Stimulated activated naive CD8-positive, alpha-beta T cell treated with anti-CD3 and anti-CD28 coated beads, Interleukin-15, amount 100 ng/mL, for 72 hours (primary cell): ENCODE measurements at regions not wholly inside any gene's neighbourhood (a gene's known extent, or its start where the extent isn't known, plus 50 kb on each side); places are given as distances from the start of the nearest gene placed in this dataset.
"Not testable (repeated sequence)": the region's sequence is repeated elsewhere in the genome, so short reads cannot be mapped to it uniquely, and the experiment has no call there.

Source experiments
- ATAC-seq: fragments of 150-1000 bp; cut with Tn5 transposase; 2 replicates; pipeline ENCODE4 v1.10.0; 2021; ENCODE audit warnings: mild to moderate bottlenecking, moderate library complexity
- DNase-seq, 2 donors: peaks; one replicate each; pipeline ENCODE4 v3.0.0; 2021 to 2022
- H3K27ac Mint-ChIP-seq, 2 donors: one replicate each; pipeline ENCODE4 v1.8.0; 2022; ENCODE audit warnings: mild to moderate bottlenecking in 2 of 2, mixed read lengths in 2 of 2, moderate library complexity in 2 of 2
- H3K27me3 Mint-ChIP-seq: one replicate; pipeline ENCODE4 v1.8.0; 2022; ENCODE audit warnings: mixed read lengths
- H3K4me1 Mint-ChIP-seq: one replicate; pipeline ENCODE4 v1.8.0; 2022; ENCODE audit warnings: mild to moderate bottlenecking, mixed read lengths
- H3K4me3 Mint-ChIP-seq, 2 donors: one replicate each; pipeline ENCODE4 v1.8.0; 2022; ENCODE audit warnings: mild to moderate bottlenecking in 2 of 2, mixed read lengths in 2 of 2, moderate library complexity in 1 of 2
- H3K9me3 Mint-ChIP-seq, 2 donors: one replicate each; pipeline ENCODE4 v1.8.0; 2022; ENCODE audit warnings: mixed read lengths in 2 of 2

DNA sequence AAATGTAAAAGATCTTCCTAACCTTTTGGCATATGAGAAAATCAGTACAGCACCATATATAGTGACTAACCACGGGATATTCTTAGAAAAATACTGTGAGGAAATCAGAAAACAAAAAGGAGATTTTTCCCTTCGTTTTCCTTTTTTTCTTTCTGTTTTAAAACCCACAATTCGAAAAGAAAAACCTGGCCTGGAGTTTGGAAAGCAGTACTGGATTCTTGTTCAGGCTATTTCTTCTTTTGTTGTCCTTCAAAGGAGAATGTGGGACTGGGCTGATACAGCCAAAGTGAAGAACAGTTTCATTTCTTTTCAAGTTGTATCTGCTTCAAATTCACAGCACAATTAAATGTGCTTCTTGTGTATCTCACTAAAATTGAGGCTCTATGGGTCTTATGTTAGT lies 156.8 kb upstream of the PHYHIPL start:
- no peaks in the 10 kb centered on the region for H3K4me1 Mint-ChIP-seq
- ATAC-seq: no peak
- no peak overlapping the region for H3K4me3 Mint-ChIP-seq
- H3K27ac Mint-ChIP-seq: no peak overlapping the region
- no peak for DNase-seq
- H3K27me3 Mint-ChIP-seq: peaks cover 7% of the 10 kb centered on the region
- no peaks in the 10 kb centered on the region for H3K9me3 Mint-ChIP-seq

DNA sequence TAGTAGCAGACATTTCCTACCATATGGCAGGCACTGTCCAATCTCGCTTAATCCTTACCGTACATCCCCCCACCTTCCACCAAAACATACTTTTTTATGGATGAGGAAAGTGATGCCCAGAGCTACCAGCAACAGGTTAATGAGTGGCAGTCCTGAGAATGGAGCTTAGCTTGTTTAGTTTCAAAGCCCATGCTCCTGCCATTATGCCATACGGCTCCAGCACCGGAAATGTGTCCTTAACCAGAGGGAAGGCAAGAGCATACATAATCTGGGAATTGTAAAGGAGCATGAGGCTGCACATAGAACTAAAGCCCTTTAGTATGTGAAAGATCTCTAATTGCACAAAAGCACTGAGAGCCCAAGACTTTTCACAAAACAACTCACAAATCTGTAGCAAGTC lies 155.9 kb upstream of the PHYHIPL start:
- Mint-ChIP-seq H3K27ac (no peak overlapping the region), H3K4me1 (no peaks in the 10 kb centered on the region), H3K9me3 (peaks cover 0 to 2% of the 10 kb centered on the region in 2 donors), H3K27me3 (peaks cover 7% of the 10 kb centered on the region), H3K4me3 (no peak overlapping the region)
- DNase-seq (no peak), ATAC-seq (no peak)

DNA sequence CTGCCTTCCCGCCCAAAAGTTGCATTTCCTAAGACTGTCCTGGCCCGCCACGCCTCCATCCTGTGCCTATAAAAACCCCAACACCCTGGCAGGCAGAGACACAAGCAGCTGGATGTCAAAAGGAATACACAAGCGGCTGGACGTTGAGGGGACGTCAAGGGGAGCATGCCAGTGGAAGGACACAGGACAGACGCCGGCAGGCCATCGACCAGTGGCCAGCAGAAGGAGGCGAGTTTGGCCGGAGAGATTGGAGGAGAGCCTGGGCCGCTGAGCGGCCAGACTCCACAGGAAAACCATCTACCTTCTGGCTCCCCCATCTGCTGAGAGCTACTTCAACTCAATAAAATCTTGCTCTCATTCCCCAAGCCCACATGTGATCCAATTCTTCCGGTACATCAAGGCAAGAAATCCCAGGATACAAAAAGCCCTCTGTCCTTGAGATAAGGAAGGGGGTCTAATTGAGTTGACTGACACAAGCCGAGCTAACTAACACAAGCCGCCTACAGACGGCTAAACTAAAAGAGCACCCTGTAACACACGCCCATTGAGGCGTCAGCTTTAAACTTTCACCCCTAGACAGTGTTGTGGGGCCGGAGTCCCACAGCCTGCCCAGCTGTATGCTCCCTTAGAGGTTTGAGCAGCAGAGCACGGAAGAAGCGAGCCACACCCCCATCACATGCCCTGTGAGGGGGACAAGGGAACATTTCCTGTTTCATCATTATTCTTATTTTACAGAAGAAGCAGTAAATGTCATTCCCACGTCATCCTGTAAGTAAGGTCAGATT lies 150.3 kb upstream of the PHYHIPL start:
- Mint-ChIP-seq H3K27ac (no peak overlapping the region), H3K27me3 (peaks cover 7% of the 10 kb centered on the region), H3K4me1 (no peaks in the 10 kb centered on the region), H3K9me3 (peaks cover 4 to 17% of the 10 kb centered on the region in 2 donors), H3K4me3 (no peak overlapping the region)
- ATAC-seq (no peak), DNase-seq (no peak)

DNA sequence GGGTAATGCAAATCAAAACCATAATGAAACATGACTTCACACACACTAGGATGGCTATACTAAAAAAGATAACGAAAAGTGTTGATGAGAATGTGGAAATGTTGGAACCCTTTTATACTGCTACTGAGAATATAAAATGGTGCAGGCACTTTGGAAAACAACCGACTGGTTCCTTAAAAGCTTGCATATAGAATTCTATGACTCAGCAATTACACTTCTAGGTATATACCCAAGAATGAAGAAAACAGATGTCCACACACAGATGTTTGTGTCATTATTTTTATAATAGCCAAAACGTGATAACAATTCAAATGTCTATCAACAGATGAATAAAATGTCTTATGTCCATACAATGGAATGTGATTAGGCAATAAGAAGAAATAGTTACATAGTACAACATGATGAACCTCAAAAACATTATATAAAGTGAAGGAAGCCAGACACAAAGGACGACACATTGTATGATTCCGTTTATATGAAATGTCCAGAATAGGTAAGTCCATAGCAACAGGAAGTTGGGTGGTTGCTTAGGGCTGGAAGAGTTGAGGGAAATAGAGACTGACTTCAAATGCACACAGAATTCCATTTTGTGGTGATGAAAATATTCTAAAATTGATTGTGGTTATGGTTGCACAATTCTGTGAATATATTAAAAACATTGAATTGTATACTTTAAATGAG lies 148.3 kb upstream of the PHYHIPL start:
- Mint-ChIP-seq H3K9me3 (peaks cover 4 to 17% of the 10 kb centered on the region in 2 donors), H3K27me3 (peaks cover 7% of the 10 kb centered on the region), H3K27ac (no peak overlapping the region), H3K4me3 (no peak overlapping the region), H3K4me1 (no peaks in the 10 kb centered on the region)
- DNase-seq: no peak
- ATAC-seq: no peak

DNA sequence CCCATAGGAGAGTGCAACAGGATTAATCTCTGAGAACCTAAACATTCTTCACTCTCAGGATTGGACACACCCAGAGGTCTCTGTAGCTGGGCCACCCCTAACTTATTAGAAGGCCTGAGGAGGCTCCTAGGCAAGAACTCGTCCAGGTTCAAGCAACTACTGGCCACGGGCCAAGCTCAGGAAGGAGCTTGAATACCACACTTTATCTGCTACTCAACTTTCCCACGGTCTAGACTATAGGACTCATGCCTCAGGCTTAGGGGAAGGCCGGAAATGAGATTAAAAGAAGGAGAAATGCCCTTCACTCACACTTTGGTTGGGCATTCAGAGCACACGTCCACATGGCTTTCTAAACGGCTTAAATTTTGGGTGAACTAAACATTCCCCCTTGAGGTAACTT lies 142.8 kb upstream of the PHYHIPL start:
- peaks cover 4 to 7% of the 10 kb centered on the region in 2 donors for H3K9me3 Mint-ChIP-seq
- no peaks in the 10 kb centered on the region for H3K27me3 Mint-ChIP-seq
- no peaks in the 10 kb centered on the region for H3K4me1 Mint-ChIP-seq
- H3K4me3 Mint-ChIP-seq: no peak overlapping the region
- H3K27ac Mint-ChIP-seq: no peak overlapping the region
- ATAC-seq (no peak), DNase-seq (no peak)

DNA sequence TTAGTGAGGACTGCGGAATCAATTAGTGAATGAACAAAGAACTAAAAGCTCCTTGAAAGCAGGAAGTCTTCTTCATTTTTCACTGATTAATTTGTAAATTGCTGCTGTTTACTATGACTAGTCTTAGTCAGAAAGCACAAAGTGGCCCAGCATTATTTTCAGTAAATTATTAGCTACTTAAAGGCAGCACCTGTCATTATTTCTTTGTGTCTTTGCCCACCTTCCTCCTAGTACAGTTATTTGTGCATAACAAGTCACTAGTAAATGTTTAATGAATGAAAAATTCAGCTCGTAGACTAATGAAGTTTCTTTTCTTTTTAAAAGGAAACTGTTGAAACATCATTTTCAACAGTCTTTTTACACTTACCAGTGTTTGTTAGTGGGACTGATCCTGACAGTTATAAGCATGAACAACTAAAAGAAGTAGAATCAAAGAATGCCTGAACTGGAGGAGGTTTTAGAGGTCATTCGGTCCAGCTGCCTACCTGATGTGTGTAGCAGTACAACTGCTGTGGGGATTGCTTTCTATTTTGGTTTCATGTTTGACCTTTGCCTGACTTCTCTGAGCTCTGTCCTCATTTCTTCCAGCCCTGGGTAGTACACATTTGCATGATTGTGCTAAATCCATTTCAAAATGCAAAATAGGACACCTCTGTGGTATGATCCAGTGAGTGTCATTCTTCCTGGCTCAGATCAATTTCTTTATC lies 140.0 kb upstream of the PHYHIPL start:
- ATAC-seq (no peak), DNase-seq (no peak)
- no peak overlapping the region for H3K27ac Mint-ChIP-seq
- H3K4me3 Mint-ChIP-seq: no peak overlapping the region
- H3K4me1 Mint-ChIP-seq: no peaks in the 10 kb centered on the region
- H3K27me3 Mint-ChIP-seq: no peaks in the 10 kb centered on the region
- peaks cover 15 to 18% of the 10 kb centered on the region in 2 donors for H3K9me3 Mint-ChIP-seq

DNA sequence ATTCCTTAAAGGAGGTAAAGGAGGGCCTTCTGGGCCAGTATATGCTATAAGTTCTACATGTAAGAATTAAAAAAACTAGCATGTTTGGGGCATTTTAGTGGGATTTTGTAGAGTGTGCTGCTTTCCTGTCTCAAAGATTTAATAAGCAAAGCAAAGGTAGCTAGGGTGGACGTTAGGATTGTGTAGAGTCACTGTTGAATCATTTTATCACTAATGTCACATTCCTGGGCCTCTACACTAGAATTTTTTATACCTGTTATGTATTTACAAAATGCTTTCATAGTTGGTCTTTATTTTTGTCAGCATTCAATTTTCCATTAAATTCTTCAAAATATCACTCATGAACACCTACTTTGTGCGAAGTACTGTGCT lies 139.4 kb upstream of the PHYHIPL start:
- Mint-ChIP-seq H3K27me3 (no peaks in the 10 kb centered on the region), H3K4me1 (no peaks in the 10 kb centered on the region), H3K27ac (no peak overlapping the region), H3K9me3 (peaks cover 18 to 20% of the 10 kb centered on the region in 2 donors), H3K4me3 (no peak overlapping the region)
- no peak for ATAC-seq
- DNase-seq: no peak

DNA sequence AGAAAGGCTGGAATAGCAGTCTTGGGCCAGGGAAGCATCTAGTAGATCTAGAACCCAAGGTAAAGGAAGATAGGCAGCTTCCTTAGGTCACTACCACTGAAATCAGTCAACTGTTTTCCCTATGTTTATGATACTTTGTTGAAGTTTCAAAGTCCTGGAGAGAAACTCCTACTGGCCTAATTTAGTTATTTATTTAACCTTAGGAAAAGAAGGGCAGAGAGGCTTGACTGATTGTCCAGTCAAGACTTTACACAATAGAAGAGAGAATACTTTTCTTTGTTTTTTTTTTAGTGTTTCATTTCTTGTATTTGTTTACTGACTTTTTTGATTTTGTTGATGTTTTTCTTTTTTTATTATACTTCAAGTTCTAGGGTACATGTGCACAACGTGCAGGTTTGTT lies 138.9 kb upstream of the PHYHIPL start:
- no peaks in the 10 kb centered on the region for H3K27me3 Mint-ChIP-seq
- no peak overlapping the region for H3K4me3 Mint-ChIP-seq
- no peaks in the 10 kb centered on the region for H3K4me1 Mint-ChIP-seq
- ATAC-seq (no peak), DNase-seq (no peak)
- peaks cover 22 to 23% of the 10 kb centered on the region in 2 donors for H3K9me3 Mint-ChIP-seq
- no peak overlapping the region for H3K27ac Mint-ChIP-seq

DNA sequence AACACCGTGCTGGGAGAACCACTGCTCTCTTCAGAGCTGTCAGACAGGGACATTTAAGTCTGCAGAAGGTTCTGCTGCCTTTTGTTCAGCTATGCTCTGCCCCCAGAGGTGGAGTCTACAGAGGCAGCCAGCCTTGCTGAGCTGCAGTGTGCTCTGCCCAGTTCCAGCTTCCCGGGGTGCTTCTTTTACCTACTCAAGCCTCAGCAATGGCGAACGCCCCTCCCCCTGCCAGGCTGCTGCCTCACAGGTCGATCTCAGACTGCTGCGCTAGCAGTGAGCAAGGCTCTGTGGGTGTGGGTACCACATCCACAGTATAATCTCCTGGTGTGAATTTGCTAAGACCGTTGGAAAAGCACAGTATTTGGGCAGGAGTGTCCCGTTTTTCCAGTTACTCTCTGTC lies 133.1 kb upstream of the PHYHIPL start:
- not testable (repeated sequence) for ATAC-seq, H3K27ac Mint-ChIP-seq, H3K4me3 Mint-ChIP-seq, DNase-seq, H3K27me3 Mint-ChIP-seq, H3K4me1 Mint-ChIP-seq
- peaks cover 28 to 34% of the 10 kb centered on the region in 2 donors for H3K9me3 Mint-ChIP-seq

DNA sequence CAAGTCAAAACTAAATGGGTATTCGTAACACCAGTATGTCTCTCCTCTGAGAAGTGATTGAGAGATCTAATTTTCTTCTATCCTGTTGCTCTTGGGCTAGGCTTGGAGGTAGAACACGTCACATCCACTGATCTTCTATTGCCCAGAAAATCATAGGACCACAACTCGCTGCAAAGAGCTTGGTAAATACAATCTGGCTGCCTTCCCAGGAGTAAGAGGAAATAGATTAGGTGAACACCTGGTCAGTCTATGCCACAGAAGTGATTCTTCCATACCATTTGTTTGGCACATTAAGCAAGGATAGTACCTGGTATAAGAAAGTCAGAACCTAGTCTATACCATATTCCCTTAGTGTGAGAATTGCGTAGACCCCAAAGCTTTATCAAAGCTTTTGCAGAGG lies 129.3 kb upstream of the PHYHIPL start:
- no peak overlapping the region for H3K27ac Mint-ChIP-seq
- DNase-seq (no peak), ATAC-seq (no peak)
- H3K27me3 Mint-ChIP-seq: peaks cover 7% of the 10 kb centered on the region
- no peaks in the 10 kb centered on the region for H3K4me1 Mint-ChIP-seq
- no peak overlapping the region for H3K4me3 Mint-ChIP-seq
- H3K9me3 Mint-ChIP-seq: peaks cover 8 to 29% of the 10 kb centered on the region in 2 donors

DNA sequence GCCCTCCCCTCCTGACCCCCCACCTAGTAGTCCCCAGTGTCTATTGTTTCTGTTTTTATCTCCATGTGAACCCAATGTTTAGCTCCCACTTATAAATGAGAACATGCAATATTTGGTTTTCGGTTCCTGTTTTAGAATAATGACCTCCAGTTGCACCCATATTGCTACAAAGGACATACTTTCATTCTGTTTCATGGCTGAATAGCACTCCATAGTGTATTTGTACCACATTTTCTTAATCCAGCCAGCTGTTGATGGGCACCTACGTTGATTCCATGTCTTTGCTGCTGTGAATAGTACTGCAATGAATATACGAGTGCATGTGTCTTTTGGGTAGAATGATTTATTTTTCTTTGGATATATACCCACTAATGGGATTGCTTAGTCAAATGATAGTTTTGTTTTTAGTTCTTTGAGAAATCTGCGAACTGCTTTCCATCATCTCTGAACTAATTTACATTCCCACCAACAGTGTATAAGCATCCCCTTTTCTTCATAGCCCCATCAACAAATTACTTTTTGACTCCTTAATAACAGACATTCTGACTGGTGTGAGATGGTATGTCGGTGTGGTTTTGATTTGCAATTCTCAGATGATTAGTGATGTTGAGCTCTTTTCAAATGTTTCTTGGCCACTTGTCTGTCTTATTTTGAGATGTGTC lies 128.4 kb upstream of the PHYHIPL start:
- H3K27me3 Mint-ChIP-seq: peaks cover 7% of the 10 kb centered on the region
- H3K4me1 Mint-ChIP-seq: no peaks in the 10 kb centered on the region
- H3K27ac Mint-ChIP-seq: no peak overlapping the region
- H3K4me3 Mint-ChIP-seq: no peak overlapping the region
- no peak for DNase-seq
- ATAC-seq: no peak
- H3K9me3 Mint-ChIP-seq: peaks cover 0 to 31% of the 10 kb centered on the region in 2 donors

DNA sequence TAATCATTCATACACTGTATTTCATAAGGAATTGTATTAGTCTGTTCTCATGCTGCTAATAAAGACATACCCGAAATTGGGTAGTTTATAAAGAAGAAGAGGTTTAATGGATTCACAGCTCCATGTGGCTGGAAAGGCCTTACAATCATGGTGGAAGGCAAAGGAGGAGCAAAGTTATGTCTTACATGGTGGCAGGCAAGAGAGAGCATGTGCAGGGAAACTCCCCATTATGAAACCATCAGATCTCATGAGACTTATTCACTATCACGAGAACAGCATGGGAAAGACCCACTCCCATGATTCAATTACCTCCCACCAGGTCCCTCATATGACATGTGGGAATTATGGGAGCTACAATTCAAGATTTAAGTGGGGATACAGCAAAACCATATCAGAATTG lies 122.9 kb upstream of the PHYHIPL start:
- not testable (repeated sequence) for H3K4me3 Mint-ChIP-seq, DNase-seq, ATAC-seq, H3K27me3 Mint-ChIP-seq, H3K27ac Mint-ChIP-seq, H3K4me1 Mint-ChIP-seq
- peaks cover 12 to 30% of the 10 kb centered on the region in 2 donors for H3K9me3 Mint-ChIP-seq

DNA sequence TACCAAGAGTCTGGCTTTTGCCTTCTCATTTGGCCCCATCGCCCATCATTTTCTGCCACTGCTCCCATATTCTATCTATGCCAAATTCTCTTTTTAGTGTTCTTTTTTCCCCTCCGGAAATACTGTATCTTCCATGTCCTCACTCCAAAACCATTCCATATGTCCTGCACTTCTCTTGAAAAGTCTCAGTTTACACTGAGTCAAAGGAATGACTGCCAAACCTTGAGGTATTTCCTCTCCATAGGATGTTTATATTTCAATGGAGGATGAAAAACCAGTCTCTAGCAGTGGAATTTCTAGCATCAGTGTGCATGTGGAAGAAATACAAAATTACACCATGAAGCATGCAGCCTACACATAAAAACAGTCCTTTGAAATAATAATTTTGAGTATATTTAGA lies 121.4 kb upstream of the PHYHIPL start:
- Mint-ChIP-seq H3K4me1 (no peaks in the 10 kb centered on the region), H3K4me3 (no peak overlapping the region), H3K27me3 (no peaks in the 10 kb centered on the region), H3K27ac (peak overlapping the region in 1 of 2 donors; percentile 3), H3K9me3 (peaks cover 12 to 28% of the 10 kb centered on the region in 2 donors)
- ATAC-seq (no peak), DNase-seq (no peak)

DNA sequence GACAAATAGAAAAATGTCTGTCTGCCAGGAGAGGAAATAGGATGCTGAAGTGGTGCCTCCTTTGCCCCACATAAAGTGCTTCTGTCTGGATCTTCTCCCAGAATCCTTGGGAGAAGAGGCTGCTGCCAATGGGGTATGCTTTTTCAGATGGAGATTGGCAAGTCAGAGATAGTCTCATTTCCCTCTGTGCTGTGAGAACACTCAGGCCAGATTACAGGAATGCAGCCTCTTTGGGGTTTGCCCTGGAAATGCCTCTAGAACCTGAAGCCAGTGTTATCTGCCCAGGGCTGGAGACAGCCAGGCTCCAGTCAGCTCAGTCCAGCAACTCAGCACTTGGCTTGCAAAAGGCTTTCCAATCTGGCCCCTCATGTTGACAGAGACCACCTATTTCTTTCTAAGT lies 119.1 kb upstream of the PHYHIPL start:
- no peaks in the 10 kb centered on the region for H3K4me1 Mint-ChIP-seq
- DNase-seq (no peak), ATAC-seq (no peak)
- H3K4me3 Mint-ChIP-seq: no peak overlapping the region
- no peaks in the 10 kb centered on the region for H3K27me3 Mint-ChIP-seq
- H3K27ac Mint-ChIP-seq: no peak overlapping the region
- peaks cover 12 to 14% of the 10 kb centered on the region in 2 donors for H3K9me3 Mint-ChIP-seq

DNA sequence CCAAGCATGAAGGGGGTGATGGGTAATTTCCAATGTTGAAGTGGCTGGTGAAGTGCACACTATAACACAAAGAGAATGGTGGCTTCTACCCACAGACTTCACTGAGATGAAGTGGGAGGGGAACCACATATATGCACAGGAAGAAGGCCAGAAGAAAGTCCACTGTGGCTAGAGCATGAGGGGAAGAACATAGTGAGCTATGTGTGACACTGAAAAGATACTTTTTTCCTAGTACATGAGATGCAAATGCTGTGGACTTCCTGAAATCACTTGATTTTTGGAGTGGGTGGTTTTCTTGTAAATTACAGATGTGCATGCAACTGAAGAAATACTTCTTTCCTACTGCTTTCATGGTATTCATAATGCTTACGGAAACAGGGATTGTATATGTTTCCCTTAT lies 115.6 kb upstream of the PHYHIPL start:
- H3K27me3 Mint-ChIP-seq: no peaks in the 10 kb centered on the region
- no peak overlapping the region for H3K27ac Mint-ChIP-seq
- peaks cover 5 to 6% of the 10 kb centered on the region in 2 donors for H3K9me3 Mint-ChIP-seq
- ATAC-seq: no peak
- DNase-seq: no peak
- no peaks in the 10 kb centered on the region for H3K4me1 Mint-ChIP-seq
- no peak overlapping the region for H3K4me3 Mint-ChIP-seq

DNA sequence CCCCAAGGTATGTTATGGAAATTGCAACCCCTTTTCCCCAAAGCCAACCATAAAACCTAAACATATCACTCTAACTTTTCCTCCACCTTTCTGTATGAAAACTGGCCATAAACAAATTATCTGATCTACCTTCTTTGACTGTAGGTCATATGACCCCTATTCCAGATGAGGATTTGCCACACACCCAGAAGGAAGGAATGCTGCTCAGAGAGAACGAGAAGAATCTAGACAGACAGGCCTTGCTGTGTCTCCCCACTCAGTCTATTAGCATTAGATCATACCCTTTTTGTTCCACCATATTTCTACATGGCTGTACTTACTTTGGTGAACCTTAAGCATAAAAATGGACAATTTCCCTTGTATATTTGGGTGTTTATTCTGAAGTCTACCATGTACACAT lies 113.0 kb upstream of the PHYHIPL start:
- Mint-ChIP-seq H3K4me1 (no peaks in the 10 kb centered on the region), H3K4me3 (no peak overlapping the region), H3K27me3 (no peaks in the 10 kb centered on the region), H3K27ac (no peak overlapping the region), H3K9me3 (peaks cover 6 to 10% of the 10 kb centered on the region in 2 donors)
- no peak for ATAC-seq
- no peak for DNase-seq
